ENCODE measurements at regions not wholly inside any gene's neighbourhood (a gene's known extent, or its start where the extent isn't known, plus 50 kb on each side); places are given as distances from the start of the nearest gene placed in this dataset.

GRCh38 chr3:115524549-115524948 lies 98.8 kb upstream of the GAP43 start:
- no peak overlapping the region for H3K27ac ChIP-seq (ENCODE audit: insufficient read depth, low read depth, low read length, poor library complexity, severe bottlenecking)
- no peak overlapping the region for H3K4me3 ChIP-seq (ENCODE audit: insufficient read depth, low read depth, low read length)
- WGBS, 2 experiments: 43 to 45% methylated on average over 2 of the region's 2 CpGs
- no peaks in the 10 kb centered on the region for H3K36me3 ChIP-seq (ENCODE audit: control insufficient read depth, insufficient read depth, low read length)
- H3K27me3 ChIP-seq (ENCODE audit: control insufficient read depth, insufficient read depth, low read length, poor library complexity, severe bottlenecking): no peaks in the 10 kb centered on the region
- no peaks in the 10 kb centered on the region for H3K4me1 ChIP-seq (ENCODE audit: control insufficient read depth, insufficient read depth, low read length)
- no peaks in the 10 kb centered on the region for H3K9me3 ChIP-seq (ENCODE audit: control insufficient read depth, low read length)

GRCh38 chr3:115525731-115526130 lies 97.6 kb upstream of the GAP43 start:
- H3K27ac ChIP-seq (ENCODE audit: insufficient read depth, low read depth, low read length, poor library complexity, severe bottlenecking): no peak overlapping the region
- no peaks in the 10 kb centered on the region for H3K27me3 ChIP-seq (ENCODE audit: control insufficient read depth, insufficient read depth, low read length, poor library complexity, severe bottlenecking)
- no peak overlapping the region for H3K4me3 ChIP-seq (ENCODE audit: insufficient read depth, low read depth, low read length)
- no peaks in the 10 kb centered on the region for H3K9me3 ChIP-seq (ENCODE audit: control insufficient read depth, low read length)
- H3K36me3 ChIP-seq (ENCODE audit: control insufficient read depth, insufficient read depth, low read length): no peaks in the 10 kb centered on the region
- 81 to 100% methylated on average over 1 of the region's 1 CpG for WGBS, 2 experiments
- no peaks in the 10 kb centered on the region for H3K4me1 ChIP-seq (ENCODE audit: control insufficient read depth, insufficient read depth, low read length)

- Histone ChIP-seq H3K9me3 (ENCODE audit: control insufficient read depth, low read length) (no peaks in the 10 kb centered on the region), H3K27ac (ENCODE audit: insufficient read depth, low read depth, low read length, poor library complexity, severe bottlenecking) (no peak overlapping the region), H3K4me3 (ENCODE audit: insufficient read depth, low read depth, low read length) (no peak overlapping the region), H3K36me3 (ENCODE audit: control insufficient read depth, insufficient read depth, low read length) (no peaks in the 10 kb centered on the region), H3K27me3 (ENCODE audit: control insufficient read depth, insufficient read depth, low read length, poor library complexity, severe bottlenecking) (no peaks in the 10 kb centered on the region), H3K4me1 (ENCODE audit: control insufficient read depth, insufficient read depth, low read length) (no peaks in the 10 kb centered on the region)
- 94 to 95% methylated on average over 1 of the region's 1 CpG for WGBS, 2 experiments
Observed at GRCh38 chr3:115533218-115533617, 90.1 kb upstream of the GAP43 start.

GRCh38 chr3:115536171-115536570 lies 87.1 kb upstream of the GAP43 start:
- no peak overlapping the region for H3K4me3 ChIP-seq (ENCODE audit: insufficient read depth, low read depth, low read length)
- 96 to 99% methylated on average over 2 of the region's 2 CpGs for WGBS, 2 experiments
- H3K27me3 ChIP-seq (ENCODE audit: control insufficient read depth, insufficient read depth, low read length, poor library complexity, severe bottlenecking): no peaks in the 10 kb centered on the region
- no peaks in the 10 kb centered on the region for H3K36me3 ChIP-seq (ENCODE audit: control insufficient read depth, insufficient read depth, low read length)
- H3K9me3 ChIP-seq (ENCODE audit: control insufficient read depth, low read length): no peaks in the 10 kb centered on the region
- H3K27ac ChIP-seq (ENCODE audit: insufficient read depth, low read depth, low read length, poor library complexity, severe bottlenecking): no peak overlapping the region
- H3K4me1 ChIP-seq (ENCODE audit: control insufficient read depth, insufficient read depth, low read length): no peaks in the 10 kb centered on the region

- WGBS, 2 experiments: 94 to 95% methylated on average over 2 to 3 of the region's 3 CpGs
- H3K36me3 ChIP-seq (ENCODE audit: control insufficient read depth, insufficient read depth, low read length): no peaks in the 10 kb centered on the region
- H3K4me3 ChIP-seq (ENCODE audit: insufficient read depth, low read depth, low read length): no peak overlapping the region
- H3K4me1 ChIP-seq (ENCODE audit: control insufficient read depth, insufficient read depth, low read length): no peaks in the 10 kb centered on the region
- no peaks in the 10 kb centered on the region for H3K27me3 ChIP-seq (ENCODE audit: control insufficient read depth, insufficient read depth, low read length, poor library complexity, severe bottlenecking)
- H3K27ac ChIP-seq (ENCODE audit: insufficient read depth, low read depth, low read length, poor library complexity, severe bottlenecking): no peak overlapping the region
- H3K9me3 ChIP-seq (ENCODE audit: control insufficient read depth, low read length): no peaks in the 10 kb centered on the region
Observed at GRCh38 chr3:115537669-115538068, 85.6 kb upstream of the GAP43 start.

GRCh38 chr3:115547207-115547606 lies 76.1 kb upstream of the GAP43 start:
- Histone ChIP-seq H3K4me1 (ENCODE audit: control insufficient read depth, insufficient read depth, low read length) (no peaks in the 10 kb centered on the region), H3K36me3 (ENCODE audit: control insufficient read depth, insufficient read depth, low read length) (no peaks in the 10 kb centered on the region)

GRCh38 chr3:115548611-115549010 lies 74.7 kb upstream of the GAP43 start:
- 100% methylated on average over 2 of the region's 2 CpGs for WGBS, 2 experiments
- Histone ChIP-seq H3K27me3 (ENCODE audit: control insufficient read depth, insufficient read depth, low read length, poor library complexity, severe bottlenecking) (no peaks in the 10 kb centered on the region), H3K4me1 (ENCODE audit: control insufficient read depth, insufficient read depth, low read length) (no peaks in the 10 kb centered on the region), H3K36me3 (ENCODE audit: control insufficient read depth, insufficient read depth, low read length) (no peaks in the 10 kb centered on the region), H3K9me3 (ENCODE audit: control insufficient read depth, low read length) (no peaks in the 10 kb centered on the region), H3K27ac (ENCODE audit: insufficient read depth, low read depth, low read length, poor library complexity, severe bottlenecking) (no peak overlapping the region), H3K4me3 (ENCODE audit: insufficient read depth, low read depth, low read length) (no peak overlapping the region)

More at GRCh38 chr3:115547207-115547606, 76.1 kb upstream of the GAP43 start:
- Histone ChIP-seq H3K4me3 (ENCODE audit: insufficient read depth, low read depth, low read length) (no peak overlapping the region), H3K27ac (ENCODE audit: insufficient read depth, low read depth, low read length, poor library complexity, severe bottlenecking) (no peak overlapping the region), H3K9me3 (ENCODE audit: control insufficient read depth, low read length) (no peaks in the 10 kb centered on the region), H3K27me3 (ENCODE audit: control insufficient read depth, insufficient read depth, low read length, poor library complexity, severe bottlenecking) (no peaks in the 10 kb centered on the region)
- WGBS, 2 experiments: 96 to 97% methylated on average over 3 of the region's 3 CpGs

- Histone ChIP-seq H3K4me1 (ENCODE audit: control insufficient read depth, insufficient read depth, low read length) (no peaks in the 10 kb centered on the region), H3K36me3 (ENCODE audit: control insufficient read depth, insufficient read depth, low read length) (no peaks in the 10 kb centered on the region), H3K27me3 (ENCODE audit: control insufficient read depth, insufficient read depth, low read length, poor library complexity, severe bottlenecking) (no peaks in the 10 kb centered on the region), H3K27ac (ENCODE audit: insufficient read depth, low read depth, low read length, poor library complexity, severe bottlenecking) (no peak overlapping the region), H3K4me3 (ENCODE audit: insufficient read depth, low read depth, low read length) (no peak overlapping the region), H3K9me3 (ENCODE audit: control insufficient read depth, low read length) (no peaks in the 10 kb centered on the region)
- WGBS, 2 experiments: 100% methylated on average over 2 of the region's 2 CpGs; no CpG with 5 or more reads in 1 of the 2 experiments
Observed at GRCh38 chr3:115549071-115549470, 74.2 kb upstream of the GAP43 start.

- no peak overlapping the region for H3K4me3 ChIP-seq (ENCODE audit: insufficient read depth, low read depth, low read length)
- 94% methylated on average over 1 of the region's 1 CpG for WGBS, 2 experiments
- no peaks in the 10 kb centered on the region for H3K36me3 ChIP-seq (ENCODE audit: control insufficient read depth, insufficient read depth, low read length)
- no peak overlapping the region for H3K27ac ChIP-seq (ENCODE audit: insufficient read depth, low read depth, low read length, poor library complexity, severe bottlenecking)
- no peaks in the 10 kb centered on the region for H3K27me3 ChIP-seq (ENCODE audit: control insufficient read depth, insufficient read depth, low read length, poor library complexity, severe bottlenecking)
- no peaks in the 10 kb centered on the region for H3K4me1 ChIP-seq (ENCODE audit: control insufficient read depth, insufficient read depth, low read length)
- H3K9me3 ChIP-seq (ENCODE audit: control insufficient read depth, low read length): no peaks in the 10 kb centered on the region
Observed at GRCh38 chr3:115550285-115550761, 73.0 kb upstream of the GAP43 start.

- WGBS, 2 experiments: 90 to 100% methylated on average over 1 of the region's 1 CpG
- no peaks in the 10 kb centered on the region for H3K9me3 ChIP-seq (ENCODE audit: control insufficient read depth, low read length)
- no peaks in the 10 kb centered on the region for H3K4me1 ChIP-seq (ENCODE audit: control insufficient read depth, insufficient read depth, low read length)
- H3K27me3 ChIP-seq (ENCODE audit: control insufficient read depth, insufficient read depth, low read length, poor library complexity, severe bottlenecking): no peaks in the 10 kb centered on the region
- H3K4me3 ChIP-seq (ENCODE audit: insufficient read depth, low read depth, low read length): no peak overlapping the region
- no peak overlapping the region for H3K27ac ChIP-seq (ENCODE audit: insufficient read depth, low read depth, low read length, poor library complexity, severe bottlenecking)
- no peaks in the 10 kb centered on the region for H3K36me3 ChIP-seq (ENCODE audit: control insufficient read depth, insufficient read depth, low read length)
Observed at GRCh38 chr3:115551016-115551415, 72.3 kb upstream of the GAP43 start.

GRCh38 chr3:115552007-115552406 lies 71.3 kb upstream of the GAP43 start:
- no peaks in the 10 kb centered on the region for H3K9me3 ChIP-seq (ENCODE audit: control insufficient read depth, low read length)
- H3K4me3 ChIP-seq (ENCODE audit: insufficient read depth, low read depth, low read length): no peak overlapping the region
- no peaks in the 10 kb centered on the region for H3K36me3 ChIP-seq (ENCODE audit: control insufficient read depth, insufficient read depth, low read length)
- WGBS, 2 experiments: 92 to 98% methylated on average over 3 of the region's 3 CpGs
- no peak overlapping the region for H3K27ac ChIP-seq (ENCODE audit: insufficient read depth, low read depth, low read length, poor library complexity, severe bottlenecking)
- no peaks in the 10 kb centered on the region for H3K4me1 ChIP-seq (ENCODE audit: control insufficient read depth, insufficient read depth, low read length)
- no peaks in the 10 kb centered on the region for H3K27me3 ChIP-seq (ENCODE audit: control insufficient read depth, insufficient read depth, low read length, poor library complexity, severe bottlenecking)
